CD4-positive, alpha-beta T cell (primary cell): ENCODE measurements at regions not wholly inside any gene's neighbourhood (a gene's known extent, or its start where the extent isn't known, plus 50 kb on each side); places are given as distances from the start of the nearest gene placed in this dataset.

Source experiments
- ATAC-seq: fragments of 200-7000 bp; cut with Tn5 transposase; one replicate; pipeline ENCODE4 v1.10.0; 2022; ENCODE audit warnings: mild to moderate bottlenecking; ENCODE audit not compliant: poor library complexity
- CTCF ChIA-PET: fragments of 350-600 bp; sonication (Branson Sonifier 250); formaldehyde crosslinking; loops from one replicate; lab custom pipeline; 2021; ENCODE audit warnings: antibody characterized with exemption, inconsistent platforms; lab: Charles Lee
- POLR2A ChIA-PET: fragments of 350-600 bp; sonication (Branson Sonifier 250); formaldehyde crosslinking; loops from one replicate; lab custom pipeline; 2021; ENCODE audit warnings: antibody characterized with exemption, inconsistent platforms; lab: Charles Lee
- DNase-seq, 14 experiments: peaks; one replicate each; pipeline ENCODE4 v3.0.0-alpha.2; 2013 to 2020; ENCODE audit warnings: mixed read lengths in 2 of 14
- H3K27ac ChIP-seq, 2 donors: one replicate each; pipeline versions ENCODE4 v1.5.1 to v1.7.0; 2013; ENCODE audit warnings: low read length in 2 of 2, low read depth in 1 of 2, mild to moderate bottlenecking in 1 of 2
- H3K27me3 ChIP-seq, 2 experiments: 1 replicate in 1 of 2; 2 replicates in 1 of 2; pipeline versions ENCODE4 v1.6.1 to v1.7.0; 2013; ENCODE audit warnings: low read length in 2 of 2, control low read depth in 1 of 2, mild to moderate bottlenecking in 1 of 2, moderate library complexity in 1 of 2; ENCODE audit not compliant: insufficient read depth in 2 of 2, control insufficient read depth in 1 of 2
- H3K36me3 ChIP-seq: one replicate; pipeline ENCODE4 v1.6.1; 2013; ENCODE audit warnings: low read length, control low read depth; ENCODE audit not compliant: insufficient read depth
- H3K4me1 ChIP-seq: one replicate; pipeline ENCODE4 v1.6.1; 2013; ENCODE audit warnings: low read length, control low read depth; ENCODE audit not compliant: insufficient read depth
- H3K4me3 ChIP-seq: one replicate; pipeline ENCODE4 v1.5.1; 2013; ENCODE audit warnings: mild to moderate bottlenecking, low read length, moderate library complexity
- H3K9me3 ChIP-seq, 2 experiments: 1 replicate in 1 of 2; 2 replicates in 1 of 2; pipeline versions ENCODE4 v1.6.1 to v1.7.0; 2013; ENCODE audit warnings: low read length in 2 of 2, mild to moderate bottlenecking in 2 of 2, control low read depth in 1 of 2, moderate library complexity in 1 of 2; ENCODE audit not compliant: control insufficient read depth in 1 of 2, insufficient read depth in 1 of 2
- H3K27ac Mint-ChIP-seq: one replicate; pipeline ENCODE4 v1.8.0; 2020; ENCODE audit warnings: mixed read lengths
- H3K27me3 Mint-ChIP-seq: one replicate; pipeline ENCODE4 v1.8.0; 2021; ENCODE audit warnings: mixed read lengths
- H3K36me3 Mint-ChIP-seq: one replicate; pipeline ENCODE4 v1.8.0; 2021; ENCODE audit warnings: low read depth, mixed read lengths
- H3K4me1 Mint-ChIP-seq: one replicate; pipeline ENCODE4 v1.8.0; 2021; ENCODE audit warnings: low read depth, mixed read lengths
- H3K4me3 Mint-ChIP-seq: one replicate; pipeline ENCODE4 v1.8.0; 2020; ENCODE audit warnings: mild to moderate bottlenecking, mixed read lengths
- H3K9me3 Mint-ChIP-seq: one replicate; pipeline ENCODE4 v1.8.0; 2020; ENCODE audit warnings: mixed read lengths
- CTCF ChIP-seq: fragments of 200-600 bp; IDR thresholded peaks from one replicate; pipeline ENCODE4 v1.8.0; 2022; ENCODE audit warnings: antibody characterized with exemption, mild to moderate bottlenecking
- intact Hi-C, 2 experiments: fragments of 100-400 bp; cut with DNase I in 1 of 2; cut with micrococcal nuclease in 1 of 2; formaldehyde crosslinking; loops; one replicate each; pipeline versions ENCODE4 v1.15.1 to v1.9.0; 2023 to 2025; cut with DNase I, micrococcal nuclease

GRCh38 chr2:117342415-117342814 lies 472.1 kb upstream of the DDX18 start:
- H3K9me3 ChIP-seq = peaks cover 0 to 8% of the 10 kb centered on the region in 2 experiments
- Mint-ChIP-seq H3K36me3 (no peaks in the 10 kb centered on the region), H3K9me3 (peaks cover 9% of the 10 kb centered on the region), H3K27ac (no peak overlapping the region), H3K4me1 (no peaks in the 10 kb centered on the region), H3K4me3 (no peak overlapping the region), H3K27me3 (no peaks in the 10 kb centered on the region)
- CTCF ChIA-PET = no interaction called here
- no peak for TF ChIP-seq CTCF
- POLR2A ChIA-PET = no interaction called here
- H3K36me3 ChIP-seq = no peaks in the 10 kb centered on the region
- intact Hi-C loops = no loop called here
- DNase-seq = no peak
- no peak overlapping the region for H3K4me3 ChIP-seq
- no peak overlapping the region for H3K27ac ChIP-seq
- ATAC-seq = no peak
- H3K4me1 ChIP-seq = no peaks in the 10 kb centered on the region
- no peaks in the 10 kb centered on the region for H3K27me3 ChIP-seq

- H3K27me3 ChIP-seq = no peaks in the 10 kb centered on the region
- H3K27ac Mint-ChIP-seq = no peak overlapping the region
- H3K4me3 Mint-ChIP-seq = no peak overlapping the region
- ChIA-PET POLR2A (no interaction called here), CTCF (no interaction called here)
- H3K4me3 ChIP-seq = no peak overlapping the region
- H3K9me3 ChIP-seq = peaks cover 0 to 5% of the 10 kb centered on the region in 2 experiments
- intact Hi-C loops = no loop called here
- H3K27ac ChIP-seq = no peak overlapping the region
- no peaks in the 10 kb centered on the region for H3K36me3 ChIP-seq
- no peaks in the 10 kb centered on the region for H3K4me1 ChIP-seq
- no peaks in the 10 kb centered on the region for H3K27me3 Mint-ChIP-seq
- no peaks in the 10 kb centered on the region for H3K4me1 Mint-ChIP-seq
- TF ChIP-seq CTCF = no peak
- DNase-seq (no peak), ATAC-seq (no peak)
- no peaks in the 10 kb centered on the region for H3K36me3 Mint-ChIP-seq
- H3K9me3 Mint-ChIP-seq = peaks cover 17% of the 10 kb centered on the region
Observed at GRCh38 chr2:117349687-117350086, 464.8 kb upstream of the DDX18 start.

- no peaks in the 10 kb centered on the region for H3K4me1 ChIP-seq
- Mint-ChIP-seq H3K9me3 (peaks cover 15% of the 10 kb centered on the region), H3K36me3 (no peaks in the 10 kb centered on the region), H3K4me3 (no peak overlapping the region), H3K27ac (no peak overlapping the region), H3K27me3 (no peaks in the 10 kb centered on the region), H3K4me1 (no peaks in the 10 kb centered on the region)
- intact Hi-C loops = no loop called here
- H3K9me3 ChIP-seq = peaks cover 0 to 5% of the 10 kb centered on the region in 2 experiments
- DNase-seq = no peak
- H3K4me3 ChIP-seq = no peak overlapping the region
- ChIA-PET CTCF (no interaction called here), POLR2A (no interaction called here)
- TF ChIP-seq CTCF = no peak
- no peak overlapping the region for H3K27ac ChIP-seq
- ATAC-seq = no peak
- no peaks in the 10 kb centered on the region for H3K27me3 ChIP-seq
- H3K36me3 ChIP-seq = no peaks in the 10 kb centered on the region
Observed at GRCh38 chr2:117351396-117351795, 463.1 kb upstream of the DDX18 start.
